ENCODE measurements at regions not wholly inside any gene's neighbourhood (a gene's known extent, or its start where the extent isn't known, plus 50 kb on each side); places are given as distances from the start of the nearest gene placed in this dataset.
A peak's percentile ranks its signal among the peaks of the same experiment; 100 is the strongest.

GRCh38 chr19:31583148-31583547 is 233.9 kb upstream of the TSHZ3 start:
- peaks cover 0 to 17% (median 8%) of the 10 kb centered on the region in 5 donors for H3K4me1 ChIP-seq (ENCODE audit: control insufficient read depth in 5 of 5, insufficient read depth in 5 of 5, low read length in 5 of 5)
- H3K9ac ChIP-seq (ENCODE audit: insufficient read depth in 1 of 2, low read length in 2 of 2), result no peak overlapping the region
- no peaks in the 10 kb centered on the region for H3K27me3 ChIP-seq (ENCODE audit: control insufficient read depth in 3 of 3, insufficient read depth in 3 of 3, low read length in 2 of 3)
- no peak overlapping the region for H3K27ac ChIP-seq (ENCODE audit: low read depth in 1 of 2, low read length in 1 of 2)
- no peaks in the 10 kb centered on the region for H3K9me3 ChIP-seq (ENCODE audit: control insufficient read depth in 4 of 4, insufficient read depth in 3 of 4, low read length in 3 of 4)
- DNase-seq, result peak; percentile 57 to 92 (median 88)
- no peaks in the 10 kb centered on the region for H3K36me3 ChIP-seq (ENCODE audit: control insufficient read depth in 4 of 4, insufficient read depth in 4 of 4, low read length in 4 of 4)
- H3K4me3 ChIP-seq, result no peak overlapping the region
- TF ChIP-seq CTCF (IDR thresholded peaks at IDR 0.05; ENCODE audit: control extremely low read depth, extremely low read depth), result no peak
- ATAC-seq (ENCODE audit: insufficient read depth, low FRiP score), result no peak
- WGBS, 2 donors, result 52 to 71% methylated on average over 1 of the region's 1 CpG

GRCh38 chr19:31586282-31586681 is 237.0 kb upstream of the TSHZ3 start:
- Histone ChIP-seq H3K4me3 (no peak overlapping the region), H3K9ac (ENCODE audit: insufficient read depth in 1 of 2, low read length in 2 of 2) (no peak overlapping the region), H3K4me1 (ENCODE audit: control insufficient read depth in 5 of 5, insufficient read depth in 5 of 5, low read length in 5 of 5) (peaks cover 0 to 17% (median 8%) of the 10 kb centered on the region in 5 donors), H3K36me3 (ENCODE audit: control insufficient read depth in 4 of 4, insufficient read depth in 4 of 4, low read length in 4 of 4) (no peaks in the 10 kb centered on the region), H3K27ac (ENCODE audit: low read depth in 1 of 2, low read length in 1 of 2) (no peak overlapping the region), H3K27me3 (ENCODE audit: control insufficient read depth in 3 of 3, insufficient read depth in 3 of 3, low read length in 2 of 3) (no peaks in the 10 kb centered on the region), H3K9me3 (ENCODE audit: control insufficient read depth in 4 of 4, insufficient read depth in 3 of 4, low read length in 3 of 4) (peaks cover 0 to 4% (median 0%) of the 10 kb centered on the region in 4 donors)
- TF ChIP-seq CTCF (IDR thresholded peaks at IDR 0.05; ENCODE audit: control extremely low read depth, extremely low read depth), result no peak
- DNase-seq (no peak), ATAC-seq (ENCODE audit: insufficient read depth, low FRiP score) (no peak)
- WGBS, 2 donors, result 60 to 74% methylated on average over 3 of the region's 3 CpGs

- ATAC-seq (ENCODE audit: insufficient read depth, low FRiP score) (no peak), DNase-seq (no peak)
- TF ChIP-seq CTCF (IDR thresholded peaks at IDR 0.05; ENCODE audit: control extremely low read depth, extremely low read depth), result no peak
- Histone ChIP-seq H3K9me3 (ENCODE audit: control insufficient read depth in 4 of 4, insufficient read depth in 3 of 4, low read length in 3 of 4) (peaks cover 0 to 4% (median 0%) of the 10 kb centered on the region in 4 donors), H3K9ac (ENCODE audit: insufficient read depth in 1 of 2, low read length in 2 of 2) (no peak overlapping the region), H3K27ac (ENCODE audit: low read depth in 1 of 2, low read length in 1 of 2) (no peak overlapping the region), H3K4me1 (ENCODE audit: control insufficient read depth in 5 of 5, insufficient read depth in 5 of 5, low read length in 5 of 5) (peaks cover 0 to 2% (median 0%) of the 10 kb centered on the region in 5 donors), H3K27me3 (ENCODE audit: control insufficient read depth in 3 of 3, insufficient read depth in 3 of 3, low read length in 2 of 3) (no peaks in the 10 kb centered on the region), H3K36me3 (ENCODE audit: control insufficient read depth in 4 of 4, insufficient read depth in 4 of 4, low read length in 4 of 4) (no peaks in the 10 kb centered on the region), H3K4me3 (no peak overlapping the region)
- 76 to 81% methylated on average over 7 of the region's 7 CpGs for whole genome bisulfite sequencing, 2 donors
Measured at GRCh38 chr19:31589109-31589508, 239.9 kb upstream of the TSHZ3 start.

- Histone ChIP-seq H3K4me1 (ENCODE audit: control insufficient read depth in 5 of 5, insufficient read depth in 5 of 5, low read length in 5 of 5) (peaks cover 0 to 8% (median 0%) of the 10 kb centered on the region in 5 donors), H3K4me3 (no peak overlapping the region), H3K27ac (ENCODE audit: low read depth in 1 of 2, low read length in 1 of 2) (no peak overlapping the region), H3K9me3 (ENCODE audit: control insufficient read depth in 4 of 4, insufficient read depth in 3 of 4, low read length in 3 of 4) (peaks cover 0 to 4% (median 0%) of the 10 kb centered on the region in 4 donors), H3K27me3 (ENCODE audit: control insufficient read depth in 3 of 3, insufficient read depth in 3 of 3, low read length in 2 of 3) (no peaks in the 10 kb centered on the region), H3K36me3 (ENCODE audit: control insufficient read depth in 4 of 4, insufficient read depth in 4 of 4, low read length in 4 of 4) (no peaks in the 10 kb centered on the region), H3K9ac (ENCODE audit: insufficient read depth in 1 of 2, low read length in 2 of 2) (no peak overlapping the region)
- DNase-seq (no peak), ATAC-seq (ENCODE audit: insufficient read depth, low FRiP score) (no peak)
- 95 to 100% methylated on average over 1 of the region's 1 CpG for WGBS, 2 donors
- TF ChIP-seq CTCF (IDR thresholded peaks at IDR 0.05; ENCODE audit: control extremely low read depth, extremely low read depth), result no peak
Measured at GRCh38 chr19:31591258-31591657, 242.0 kb upstream of the TSHZ3 start.

All from lung (tissue), 11 donors.